ENCODE measurements at regions not wholly inside any gene's neighbourhood (a gene's known extent, or its start where the extent isn't known, plus 50 kb on each side); places are given as distances from the start of the nearest gene placed in this dataset.

GRCh38 chr11:82557274-82557673 lies 176.4 kb downstream of the FAM181B start:
- H3K9ac ChIP-seq (replicated peaks; ENCODE audit: extremely low read depth, insufficient read depth, low read length): no peak overlapping the region
- no peaks in the 10 kb centered on the region for H3K4me1 ChIP-seq (ENCODE audit: control insufficient read depth, extremely low read depth, insufficient read depth, low read length)
- no peaks in the 10 kb centered on the region for H3K79me2 ChIP-seq (ENCODE audit: control insufficient read depth, insufficient read depth, low read length)
- POLR2A ChIA-PET: no interaction called here
- no TSS peak for BruUV-seq (replicated peaks)
- H2AFZ ChIP-seq (ENCODE audit: low read depth, low read length): no peak overlapping the region
- FAIRE-seq (no peak), DNase-seq (ENCODE audit: low read depth, low spot score) (no peak)
- TF ChIP-seq POLR2A (IDR thresholded peaks at IDR 0.05; ENCODE audit: low read depth, low read length) (no peak), GATA2 (IDR thresholded peaks at IDR 0.05; ENCODE audit: insufficient read depth, insufficient read length, low read depth, low read length) (no peak), MAX (IDR thresholded peaks at IDR 0.05; ENCODE audit: insufficient read depth, insufficient read length) (no peak), POLR2AphosphoS5 (IDR thresholded peaks at IDR 0.05; ENCODE audit: insufficient read depth, low read depth, low read length) (no peak), MYC (IDR thresholded peaks at IDR 0.05; ENCODE audit: low read depth, low read length) (no peak), FOS (IDR thresholded peaks at IDR 0.05; ENCODE audit: borderline replicate concordance, insufficient read depth, low read length) (no peak)
- TF ChIP-seq, protein P1, sequence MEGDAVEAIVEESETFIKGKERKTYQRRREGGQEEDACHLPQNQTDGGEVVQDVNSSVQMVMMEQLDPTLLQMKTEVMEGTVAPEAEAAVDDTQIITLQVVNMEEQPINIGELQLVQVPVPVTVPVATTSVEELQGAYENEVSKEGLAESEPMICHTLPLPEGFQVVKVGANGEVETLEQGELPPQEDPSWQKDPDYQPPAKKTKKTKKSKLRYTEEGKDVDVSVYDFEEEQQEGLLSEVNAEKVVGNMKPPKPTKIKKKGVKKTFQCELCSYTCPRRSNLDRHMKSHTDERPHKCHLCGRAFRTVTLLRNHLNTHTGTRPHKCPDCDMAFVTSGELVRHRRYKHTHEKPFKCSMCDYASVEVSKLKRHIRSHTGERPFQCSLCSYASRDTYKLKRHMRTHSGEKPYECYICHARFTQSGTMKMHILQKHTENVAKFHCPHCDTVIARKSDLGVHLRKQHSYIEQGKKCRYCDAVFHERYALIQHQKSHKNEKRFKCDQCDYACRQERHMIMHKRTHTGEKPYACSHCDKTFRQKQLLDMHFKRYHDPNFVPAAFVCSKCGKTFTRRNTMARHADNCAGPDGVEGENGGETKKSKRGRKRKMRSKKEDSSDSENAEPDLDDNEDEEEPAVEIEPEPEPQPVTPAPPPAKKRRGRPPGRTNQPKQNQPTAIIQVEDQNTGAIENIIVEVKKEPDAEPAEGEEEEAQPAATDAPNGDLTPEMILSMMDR (IDR thresholded peaks at IDR 0.05; ENCODE audit: extremely low read depth in 1 of 2, insufficient read depth in 1 of 2, low read depth in 1 of 2, low read length in 2 of 2): no peak
- intact Hi-C loops (cut with micrococcal nuclease): no loop called here
- H3K9me1 ChIP-seq (replicated peaks; ENCODE audit: control insufficient read depth, extremely low read depth, insufficient read depth, low read length): no peaks in the 10 kb centered on the region
- H4K20me1 ChIP-seq (replicated peaks; ENCODE audit: control insufficient read depth, extremely low read depth, insufficient read depth, low read length): no peaks in the 10 kb centered on the region
- dilution Hi-C loops (cut with MboI; ENCODE audit: extremely low pct_ligation_motif_present, low sequenced_read_pairs): no loop called here
- no peaks in the 10 kb centered on the region for H3K36me3 ChIP-seq (ENCODE audit: control insufficient read depth in 2 of 2, extremely low read depth in 1 of 2, insufficient read depth in 2 of 2, low read length in 2 of 2)
- H3K9me3 ChIP-seq (replicated peaks; ENCODE audit: control insufficient read depth, insufficient read depth, low read length): no peaks in the 10 kb centered on the region
- no peak overlapping the region for H3K4me3 ChIP-seq (replicated peaks in 1 of 3; ENCODE audit: insufficient read depth in 1 of 3, low read depth in 1 of 3, low read length in 3 of 3)
- H3K27me3 ChIP-seq (ENCODE audit: control insufficient read depth in 2 of 2, insufficient read depth in 2 of 2, low read length in 2 of 2): no peaks in the 10 kb centered on the region
- CTCF ChIA-PET: no interaction called here
- no peak overlapping the region for H3K4me2 ChIP-seq (ENCODE audit: insufficient read depth, low read length)
- H3K27ac ChIP-seq (ENCODE audit: insufficient read depth, low read depth, low read length): no peak overlapping the region

GRCh38 chr11:82556210-82556609 lies 177.5 kb downstream of the FAM181B start:
- no peak overlapping the region for H3K27ac ChIP-seq (ENCODE audit: insufficient read depth, low read depth, low read length)
- H3K4me1 ChIP-seq (ENCODE audit: control insufficient read depth, extremely low read depth, insufficient read depth, low read length): no peaks in the 10 kb centered on the region
- DNase-seq (ENCODE audit: low read depth, low spot score) (no peak), FAIRE-seq (no peak)
- ChIA-PET POLR2A (no interaction called here), CTCF (no interaction called here)
- TF ChIP-seq EZH2 (IDR thresholded peaks at IDR 0.05; ENCODE audit: borderline replicate concordance, low read depth, low read length, severe bottlenecking) (no peak), FOS (IDR thresholded peaks at IDR 0.05; ENCODE audit: borderline replicate concordance, insufficient read depth, low read length) (no peak), POLR2AphosphoS5 (IDR thresholded peaks at IDR 0.05; ENCODE audit: insufficient read depth, low read depth, low read length) (no peak), GATA2 (IDR thresholded peaks at IDR 0.05; ENCODE audit: insufficient read depth, insufficient read length, low read depth, low read length) (no peak), MYC (IDR thresholded peaks at IDR 0.05; ENCODE audit: low read depth, low read length) (no peak), POLR2A (IDR thresholded peaks at IDR 0.05; ENCODE audit: low read depth, low read length) (no peak), MAX (IDR thresholded peaks at IDR 0.05; ENCODE audit: insufficient read depth, insufficient read length) (no peak), JUN (IDR thresholded peaks at IDR 0.05; ENCODE audit: borderline replicate concordance, insufficient read depth, insufficient read length, low read depth) (no peak)
- TF ChIP-seq, protein P1 (IDR thresholded peaks at IDR 0.05; ENCODE audit: extremely low read depth in 1 of 2, insufficient read depth in 1 of 2, low read depth in 1 of 2, low read length in 2 of 2): no peak
- H4K20me1 ChIP-seq (replicated peaks; ENCODE audit: control insufficient read depth, extremely low read depth, insufficient read depth, low read length): no peaks in the 10 kb centered on the region
- no peaks in the 10 kb centered on the region for H3K36me3 ChIP-seq (ENCODE audit: control insufficient read depth in 2 of 2, extremely low read depth in 1 of 2, insufficient read depth in 2 of 2, low read length in 2 of 2)
- H2AFZ ChIP-seq (ENCODE audit: low read depth, low read length): no peak overlapping the region
- no peak overlapping the region for H3K4me2 ChIP-seq (ENCODE audit: insufficient read depth, low read length)
- H3K9me1 ChIP-seq (replicated peaks; ENCODE audit: control insufficient read depth, extremely low read depth, insufficient read depth, low read length): no peaks in the 10 kb centered on the region
- intact Hi-C loops (cut with micrococcal nuclease): no loop called here
- H3K4me3 ChIP-seq (replicated peaks in 1 of 3; ENCODE audit: insufficient read depth in 1 of 3, low read depth in 1 of 3, low read length in 3 of 3): no peak overlapping the region
- BruUV-seq (replicated peaks): no TSS peak
- H3K79me2 ChIP-seq (ENCODE audit: control insufficient read depth, insufficient read depth, low read length): no peaks in the 10 kb centered on the region
- no peak overlapping the region for H3K9ac ChIP-seq (replicated peaks; ENCODE audit: extremely low read depth, insufficient read depth, low read length)
- no peaks in the 10 kb centered on the region for H3K27me3 ChIP-seq (ENCODE audit: control insufficient read depth in 2 of 2, insufficient read depth in 2 of 2, low read length in 2 of 2)
- H3K9me3 ChIP-seq (replicated peaks; ENCODE audit: control insufficient read depth, insufficient read depth, low read length): no peaks in the 10 kb centered on the region
- dilution Hi-C loops (cut with MboI; ENCODE audit: extremely low pct_ligation_motif_present, low sequenced_read_pairs): no loop called here
